ENCODE measurements at regions not wholly inside any gene's neighbourhood (a gene's known extent, or its start where the extent isn't known, plus 50 kb on each side); places are given as distances from the start of the nearest gene placed in this dataset.
A peak's percentile ranks its signal among the peaks of the same experiment; 100 is the strongest.
"Not testable (repeated sequence)": the region's sequence is repeated elsewhere in the genome, so short reads cannot be mapped to it uniquely, and the experiment has no call there.

GRCh38 chr11:71705738-71706432 lies 123.2 kb upstream of the KRTAP5-11 start:
- H3K4me1 Mint-ChIP-seq; H3K4me3 Mint-ChIP-seq; H3K27ac Mint-ChIP-seq (ENCODE audit: low read depth); ATAC-seq (replicated peaks; ENCODE audit: extremely low read depth, poor library complexity, severe bottlenecking); H3K27me3 Mint-ChIP-seq; H3K9me3 Mint-ChIP-seq; DNase-seq (ENCODE audit: low spot score in 2 of 2); H3K36me3 Mint-ChIP-seq (ENCODE audit: insufficient read depth): not testable (repeated sequence)

- H3K9me3 Mint-ChIP-seq; H3K27ac Mint-ChIP-seq (ENCODE audit: low read depth); H3K27me3 Mint-ChIP-seq; ATAC-seq (replicated peaks; ENCODE audit: extremely low read depth, poor library complexity, severe bottlenecking); H3K36me3 Mint-ChIP-seq (ENCODE audit: insufficient read depth); DNase-seq (ENCODE audit: low spot score in 2 of 2); H3K4me3 Mint-ChIP-seq; H3K4me1 Mint-ChIP-seq: not testable (repeated sequence)
Observed at GRCh38 chr11:71707083-71707482, 124.4 kb upstream of the KRTAP5-11 start.

GRCh38 chr11:71709541-71709940 lies 123.5 kb upstream of the DEFB108B start:
- H3K4me1 Mint-ChIP-seq; H3K27me3 Mint-ChIP-seq; H3K27ac Mint-ChIP-seq (ENCODE audit: low read depth); ATAC-seq (replicated peaks; ENCODE audit: extremely low read depth, poor library complexity, severe bottlenecking); DNase-seq (ENCODE audit: low spot score in 2 of 2); H3K9me3 Mint-ChIP-seq; H3K4me3 Mint-ChIP-seq; H3K36me3 Mint-ChIP-seq (ENCODE audit: insufficient read depth): not testable (repeated sequence)

- ATAC-seq (replicated peaks; ENCODE audit: extremely low read depth, poor library complexity, severe bottlenecking) (peak; percentile 46), DNase-seq (ENCODE audit: low spot score in 2 of 2) (peak; percentile 22 to 75)
- H3K36me3 Mint-ChIP-seq (ENCODE audit: insufficient read depth); H3K4me1 Mint-ChIP-seq; H3K4me3 Mint-ChIP-seq; H3K27me3 Mint-ChIP-seq; H3K9me3 Mint-ChIP-seq; H3K27ac Mint-ChIP-seq (ENCODE audit: low read depth): not testable (repeated sequence)
Observed at GRCh38 chr11:71710171-71710671, 122.8 kb upstream of the DEFB108B start.

GRCh38 chr11:71710701-71711385 lies 122.2 kb upstream of the DEFB108B start:
- H3K27me3 Mint-ChIP-seq; H3K4me3 Mint-ChIP-seq; H3K36me3 Mint-ChIP-seq (ENCODE audit: insufficient read depth); H3K27ac Mint-ChIP-seq (ENCODE audit: low read depth); H3K4me1 Mint-ChIP-seq; H3K9me3 Mint-ChIP-seq; ATAC-seq (replicated peaks; ENCODE audit: extremely low read depth, poor library complexity, severe bottlenecking): not testable (repeated sequence)
- DNase-seq (ENCODE audit: low spot score in 2 of 2): peak in 1 of 2 donors; percentile 43

- not testable (repeated sequence) for H3K27me3 Mint-ChIP-seq; H3K36me3 Mint-ChIP-seq (ENCODE audit: insufficient read depth); ATAC-seq (replicated peaks; ENCODE audit: extremely low read depth, poor library complexity, severe bottlenecking); DNase-seq (ENCODE audit: low spot score in 2 of 2); H3K9me3 Mint-ChIP-seq; H3K27ac Mint-ChIP-seq (ENCODE audit: low read depth); H3K4me1 Mint-ChIP-seq; H3K4me3 Mint-ChIP-seq
Observed at GRCh38 chr11:71712350-71712749, 120.7 kb upstream of the DEFB108B start.

- not testable (repeated sequence) for H3K36me3 Mint-ChIP-seq (ENCODE audit: insufficient read depth); H3K4me1 Mint-ChIP-seq; DNase-seq (ENCODE audit: low spot score in 2 of 2); ATAC-seq (replicated peaks; ENCODE audit: extremely low read depth, poor library complexity, severe bottlenecking); H3K27ac Mint-ChIP-seq (ENCODE audit: low read depth); H3K27me3 Mint-ChIP-seq; H3K4me3 Mint-ChIP-seq; H3K9me3 Mint-ChIP-seq
Observed at GRCh38 chr11:71712846-71713245, 120.2 kb upstream of the DEFB108B start.

GRCh38 chr11:71714510-71714909 lies 118.5 kb upstream of the DEFB108B start:
- not testable (repeated sequence) for H3K4me1 Mint-ChIP-seq; H3K9me3 Mint-ChIP-seq; H3K27ac Mint-ChIP-seq (ENCODE audit: low read depth); ATAC-seq (replicated peaks; ENCODE audit: extremely low read depth, poor library complexity, severe bottlenecking); H3K27me3 Mint-ChIP-seq; H3K4me3 Mint-ChIP-seq; H3K36me3 Mint-ChIP-seq (ENCODE audit: insufficient read depth); DNase-seq (ENCODE audit: low spot score in 2 of 2)

- DNase-seq (ENCODE audit: low spot score in 2 of 2); H3K4me1 Mint-ChIP-seq; ATAC-seq (replicated peaks; ENCODE audit: extremely low read depth, poor library complexity, severe bottlenecking); H3K27ac Mint-ChIP-seq (ENCODE audit: low read depth); H3K36me3 Mint-ChIP-seq (ENCODE audit: insufficient read depth); H3K4me3 Mint-ChIP-seq; H3K9me3 Mint-ChIP-seq: not testable (repeated sequence)
- H3K27me3 Mint-ChIP-seq: peaks cover 51% of the 10 kb centered on the region
Observed at GRCh38 chr11:71721840-71722239, 111.2 kb upstream of the DEFB108B start.

- H3K27me3 Mint-ChIP-seq: peaks cover 59% of the 10 kb centered on the region
- not testable (repeated sequence) for H3K4me3 Mint-ChIP-seq; H3K4me1 Mint-ChIP-seq; H3K36me3 Mint-ChIP-seq (ENCODE audit: insufficient read depth); H3K27ac Mint-ChIP-seq (ENCODE audit: low read depth); H3K9me3 Mint-ChIP-seq; DNase-seq (ENCODE audit: low spot score in 2 of 2); ATAC-seq (replicated peaks; ENCODE audit: extremely low read depth, poor library complexity, severe bottlenecking)
Observed at GRCh38 chr11:71723991-71724390, 109.0 kb upstream of the DEFB108B start.

- not testable (repeated sequence) for ATAC-seq (replicated peaks; ENCODE audit: extremely low read depth, poor library complexity, severe bottlenecking); H3K4me3 Mint-ChIP-seq; H3K4me1 Mint-ChIP-seq; H3K36me3 Mint-ChIP-seq (ENCODE audit: insufficient read depth); DNase-seq (ENCODE audit: low spot score in 2 of 2); H3K27ac Mint-ChIP-seq (ENCODE audit: low read depth); H3K9me3 Mint-ChIP-seq
- peaks cover 31% of the 10 kb centered on the region for H3K27me3 Mint-ChIP-seq
Observed at GRCh38 chr11:71730748-71731147, 102.3 kb upstream of the DEFB108B start.

GRCh38 chr11:71734368-71734767 lies 98.6 kb upstream of the DEFB108B start:
- not testable (repeated sequence) for ATAC-seq (replicated peaks; ENCODE audit: extremely low read depth, poor library complexity, severe bottlenecking); H3K4me3 Mint-ChIP-seq; H3K27ac Mint-ChIP-seq (ENCODE audit: low read depth); H3K4me1 Mint-ChIP-seq; H3K36me3 Mint-ChIP-seq (ENCODE audit: insufficient read depth); H3K9me3 Mint-ChIP-seq
- peaks cover 33% of the 10 kb centered on the region for H3K27me3 Mint-ChIP-seq
- DNase-seq (ENCODE audit: low spot score in 2 of 2): peak in 1 of 2 donors; percentile 36

- H3K4me1 Mint-ChIP-seq; H3K36me3 Mint-ChIP-seq (ENCODE audit: insufficient read depth); DNase-seq (ENCODE audit: low spot score in 2 of 2); H3K4me3 Mint-ChIP-seq; ATAC-seq (replicated peaks; ENCODE audit: extremely low read depth, poor library complexity, severe bottlenecking); H3K27ac Mint-ChIP-seq (ENCODE audit: low read depth); H3K9me3 Mint-ChIP-seq: not testable (repeated sequence)
- peaks cover 70% of the 10 kb centered on the region for H3K27me3 Mint-ChIP-seq
Observed at GRCh38 chr11:71738317-71738716, 94.7 kb upstream of the DEFB108B start.

Measured in central memory CD8-positive, alpha-beta T cell (primary cell).